Cerebellar nuclear complex (tissue), 1 donor: ENCODE measurements at regions not wholly inside any gene's neighbourhood (a gene's known extent, or its start where the extent isn't known, plus 50 kb on each side); places are given as distances from the start of the nearest gene placed in this dataset.
"Not testable (repeated sequence)": the region's sequence is repeated elsewhere in the genome, so short reads cannot be mapped to it uniquely, and the experiment has no call there.

Source experiments
- DNase-seq, 2 experiments: peaks; one replicate each; lab custom pipeline; 2025; lab: John Stamatoyannopoulos, UW

GRCh38 chr10:42187501-42188195 is 450.7 kb downstream of the ZNF33B start:
- not testable (repeated sequence) for DNase-seq

- not testable (repeated sequence) for DNase-seq
These were observed 460.3 kb downstream of the ZNF33B start for GRCh38 chr10:42177793-42178689.

- DNase-seq, result no peak
These were observed 461.1 kb downstream of the ZNF33B start for GRCh38 chr10:42177077-42177792.

- DNase-seq, result no peak
These were observed 487.8 kb downstream of the ZNF33B start for GRCh38 chr10:42150428-42151061.

GRCh38 chr10:42149722-42150427 is 488.5 kb downstream of the ZNF33B start:
- DNase-seq, result no peak

GRCh38 chr10:42149027-42149700 is 489.2 kb downstream of the ZNF33B start:
- no peak for DNase-seq

- not testable (repeated sequence) for DNase-seq
These were observed 492.2 kb downstream of the ZNF33B start for GRCh38 chr10:42146165-42146564.

GRCh38 chr10:42138023-42138422 is 500.3 kb downstream of the ZNF33B start:
- not testable (repeated sequence) for DNase-seq

- no peak for DNase-seq
These were observed 525.3 kb downstream of the ZNF33B start for GRCh38 chr10:42113158-42113450.

GRCh38 chr10:42112331-42113157 is 525.8 kb downstream of the ZNF33B start:
- no peak for DNase-seq

- DNase-seq, result no peak
These were observed 526.6 kb downstream of the ZNF33B start for GRCh38 chr10:42111661-42112330.

GRCh38 chr10:42111076-42111475 is 527.3 kb downstream of the ZNF33B start:
- no peak for DNase-seq
